ENCODE measurements at regions not wholly inside any gene's neighbourhood (a gene's known extent, or its start where the extent isn't known, plus 50 kb on each side); places are given as distances from the start of the nearest gene placed in this dataset.

DNA sequence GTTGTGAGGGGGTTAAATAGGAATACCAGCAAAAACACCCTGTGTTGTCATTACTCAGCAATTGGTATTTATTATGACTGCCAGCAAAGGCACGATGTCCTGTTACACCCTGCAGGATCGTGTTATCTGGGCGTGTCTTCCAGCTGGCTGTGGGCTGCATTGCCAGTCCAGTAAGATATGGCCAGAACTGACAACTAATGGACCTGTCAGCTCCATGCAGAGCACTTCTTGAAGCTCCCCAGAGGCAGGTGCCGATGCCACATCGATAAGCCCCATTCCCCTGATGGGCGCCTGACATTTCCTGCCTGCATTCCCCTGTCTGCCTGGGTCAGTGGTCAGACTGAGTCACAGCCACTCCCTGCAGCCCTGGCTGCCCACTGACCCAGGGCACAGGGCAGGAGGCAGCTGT, 79.7 kb upstream of the RASGRF1 start:
- no peak for DNase-seq (ENCODE audit: extremely low read depth, insufficient read length)
- Histone ChIP-seq H3K4me3 (replicated peaks; ENCODE audit: low read depth, low read length) (no peak overlapping the region), H3K36me3 (ENCODE audit: control insufficient read depth, insufficient read depth, low read length) (no peaks in the 10 kb centered on the region), H3K27me3 (replicated peaks; ENCODE audit: control insufficient read depth, insufficient read depth, low read length) (peaks cover 5% of the 10 kb centered on the region)
- no peak for TF ChIP-seq CTCF (IDR thresholded peaks at IDR 0.05; ENCODE audit: insufficient read depth, low read length, poor library complexity, severe bottlenecking)

DNA sequence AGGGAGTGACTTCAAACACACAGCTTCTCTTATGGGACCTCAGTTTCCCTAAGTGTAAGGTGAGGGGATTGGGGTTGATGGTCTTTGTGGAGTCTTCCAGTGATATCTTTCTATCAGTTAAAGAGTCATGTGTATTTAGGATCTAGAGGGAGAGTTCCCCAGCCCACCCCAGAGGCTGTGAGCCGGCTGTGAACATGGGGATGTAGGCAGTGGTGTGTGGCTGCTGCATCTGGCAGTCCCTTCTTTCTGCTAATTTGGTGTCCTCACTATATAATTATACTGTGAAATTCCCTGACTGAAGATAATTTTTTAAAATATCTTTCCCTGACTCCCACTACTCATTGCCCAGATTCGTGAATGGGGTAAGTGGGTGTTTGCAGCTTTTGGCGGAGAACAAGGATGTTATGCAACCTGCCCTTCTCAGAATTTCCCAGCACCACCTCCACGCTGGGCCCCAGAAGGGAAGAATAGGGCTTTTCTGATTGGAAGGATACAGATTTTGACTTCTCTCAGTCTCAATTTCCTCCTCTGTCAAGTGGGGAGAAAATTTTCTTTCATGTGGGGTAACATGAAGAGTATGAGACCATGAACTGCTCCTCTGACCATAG, 79.0 kb upstream of the RASGRF1 start:
- H3K36me3 ChIP-seq (ENCODE audit: control insufficient read depth, insufficient read depth, low read length), result no peaks in the 10 kb centered on the region
- no peak overlapping the region for H3K4me3 ChIP-seq (replicated peaks; ENCODE audit: low read depth, low read length)
- no peak for DNase-seq (ENCODE audit: extremely low read depth, insufficient read length)
- H3K27me3 ChIP-seq (replicated peaks; ENCODE audit: control insufficient read depth, insufficient read depth, low read length), result peaks cover 5% of the 10 kb centered on the region
- no peak for TF ChIP-seq CTCF (IDR thresholded peaks at IDR 0.05; ENCODE audit: insufficient read depth, low read length, poor library complexity, severe bottlenecking)

GRCh38 chr15:79168922-79169456, 78.4 kb upstream of the RASGRF1 start:
- Histone ChIP-seq H3K27me3 (replicated peaks; ENCODE audit: control insufficient read depth, insufficient read depth, low read length) (peaks cover 5% of the 10 kb centered on the region), H3K4me3 (replicated peaks; ENCODE audit: low read depth, low read length) (no peak overlapping the region), H3K36me3 (ENCODE audit: control insufficient read depth, insufficient read depth, low read length) (no peaks in the 10 kb centered on the region)
- DNase-seq (ENCODE audit: extremely low read depth, insufficient read length), result no peak
- TF ChIP-seq CTCF (IDR thresholded peaks at IDR 0.05; ENCODE audit: insufficient read depth, low read length, poor library complexity, severe bottlenecking), result no peak

DNA sequence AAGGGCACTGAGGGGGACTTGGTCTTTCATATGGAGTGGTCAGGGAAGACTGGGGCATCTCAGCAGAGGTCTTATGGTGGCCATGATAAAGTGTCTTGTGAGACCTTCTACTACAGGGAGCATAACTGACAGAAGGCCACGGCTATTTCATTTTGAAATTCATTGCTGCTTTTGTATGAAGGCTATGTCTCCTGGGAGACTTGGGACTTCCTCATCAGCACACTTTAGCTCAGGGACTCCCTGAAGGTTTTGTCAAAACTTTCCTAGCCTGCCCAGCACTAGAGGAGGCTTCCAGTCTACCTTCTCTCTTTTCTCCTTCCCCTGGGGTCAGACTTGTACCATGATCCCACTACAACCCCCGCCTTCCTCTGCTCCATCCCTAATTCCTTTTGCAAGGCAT, 77.2 kb upstream of the RASGRF1 start:
- no peak for DNase-seq (ENCODE audit: extremely low read depth, insufficient read length)
- no peak for TF ChIP-seq CTCF (IDR thresholded peaks at IDR 0.05; ENCODE audit: insufficient read depth, low read length, poor library complexity, severe bottlenecking)
- no peaks in the 10 kb centered on the region for H3K36me3 ChIP-seq (ENCODE audit: control insufficient read depth, insufficient read depth, low read length)
- peaks cover 4% of the 10 kb centered on the region for H3K27me3 ChIP-seq (replicated peaks; ENCODE audit: control insufficient read depth, insufficient read depth, low read length)
- no peak overlapping the region for H3K4me3 ChIP-seq (replicated peaks; ENCODE audit: low read depth, low read length)

DNA sequence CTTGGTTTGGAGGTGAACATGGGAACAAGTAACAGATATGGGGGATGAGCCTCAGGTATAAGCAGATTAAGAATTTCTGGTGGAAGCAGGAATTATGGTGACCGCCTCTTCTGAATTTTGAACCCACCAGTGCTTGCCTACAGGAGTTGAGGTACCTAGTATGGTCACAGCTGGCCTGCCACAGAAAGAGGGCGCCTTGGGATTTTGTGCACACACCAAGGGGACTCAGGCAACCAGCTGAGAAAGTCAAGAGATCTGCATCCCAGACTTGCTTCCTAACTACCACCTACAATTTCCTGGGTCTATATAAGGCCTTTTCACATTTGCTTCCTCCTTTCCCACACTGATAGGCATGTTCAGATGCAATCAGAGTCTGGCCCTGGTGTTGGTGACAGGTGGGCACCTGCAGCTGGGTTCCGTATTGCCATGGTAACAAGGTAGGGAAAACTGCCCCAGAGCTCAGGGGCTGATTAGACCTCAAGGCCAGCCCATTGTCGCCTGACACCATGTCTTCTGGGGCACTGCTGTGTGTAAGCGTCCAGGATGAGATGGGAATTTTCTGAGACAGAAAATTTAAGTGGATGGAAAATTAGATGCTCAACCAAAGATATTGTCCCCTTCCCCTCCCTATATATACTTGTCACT, 75.9 kb upstream of the RASGRF1 start:
- no peak for DNase-seq (ENCODE audit: extremely low read depth, insufficient read length)
- Histone ChIP-seq H3K4me3 (replicated peaks; ENCODE audit: low read depth, low read length) (no peak overlapping the region), H3K27me3 (replicated peaks; ENCODE audit: control insufficient read depth, insufficient read depth, low read length) (peaks cover 2% of the 10 kb centered on the region), H3K36me3 (ENCODE audit: control insufficient read depth, insufficient read depth, low read length) (no peaks in the 10 kb centered on the region)
- no peak for TF ChIP-seq CTCF (IDR thresholded peaks at IDR 0.05; ENCODE audit: insufficient read depth, low read length, poor library complexity, severe bottlenecking)
